ENCODE measurements at regions not wholly inside any gene's neighbourhood (a gene's known extent, or its start where the extent isn't known, plus 50 kb on each side); places are given as distances from the start of the nearest gene placed in this dataset.

GRCh38 chr1:11352816-11353799 lies 80.1 kb downstream of the UBIAD1 start:
- H3K79me2 ChIP-seq = no peaks in the 10 kb centered on the region
- no peak overlapping the region for H3K9ac ChIP-seq
- H3K36me3 ChIP-seq (ENCODE audit: control insufficient read depth, insufficient read depth, low read length) = no peaks in the 10 kb centered on the region
- H3K27me3 ChIP-seq (ENCODE audit: control insufficient read depth, insufficient read depth, low read length) = no peaks in the 10 kb centered on the region
- no peak overlapping the region for H3K27ac ChIP-seq
- H3K9me3 ChIP-seq (ENCODE audit: control insufficient read depth, low read length) = no peaks in the 10 kb centered on the region
- H3K4me2 ChIP-seq (ENCODE audit: low read length) = no peak overlapping the region
- H2AFZ ChIP-seq = no peak overlapping the region
- no peak for TF ChIP-seq CTCF (IDR thresholded peaks at IDR 0.05)
- no peaks in the 10 kb centered on the region for H3K4me1 ChIP-seq
- no peak overlapping the region for H3K4me3 ChIP-seq (ENCODE audit: low read depth, low read length)

- Histone ChIP-seq H3K4me3 (ENCODE audit: low read depth, low read length) (no peak overlapping the region), H3K79me2 (no peaks in the 10 kb centered on the region), H3K4me1 (no peaks in the 10 kb centered on the region), H3K36me3 (ENCODE audit: control insufficient read depth, insufficient read depth, low read length) (no peaks in the 10 kb centered on the region), H3K27me3 (ENCODE audit: control insufficient read depth, insufficient read depth, low read length) (no peaks in the 10 kb centered on the region), H3K9ac (no peak overlapping the region), H3K9me3 (ENCODE audit: control insufficient read depth, low read length) (no peaks in the 10 kb centered on the region), H3K4me2 (ENCODE audit: low read length) (no peak overlapping the region), H2AFZ (no peak overlapping the region), H3K27ac (no peak overlapping the region)
- no peak for TF ChIP-seq CTCF (IDR thresholded peaks at IDR 0.05)
Measured at GRCh38 chr1:11354893-11355553, 82.0 kb downstream of the UBIAD1 start.

- Histone ChIP-seq H3K36me3 (ENCODE audit: control insufficient read depth, insufficient read depth, low read length) (no peaks in the 10 kb centered on the region), H3K27me3 (ENCODE audit: control insufficient read depth, insufficient read depth, low read length) (no peaks in the 10 kb centered on the region), H3K4me2 (ENCODE audit: low read length) (no peak overlapping the region), H3K9me3 (ENCODE audit: control insufficient read depth, low read length) (no peaks in the 10 kb centered on the region), H3K27ac (no peak overlapping the region), H3K9ac (no peak overlapping the region), H2AFZ (no peak overlapping the region), H3K79me2 (no peaks in the 10 kb centered on the region), H3K4me1 (no peaks in the 10 kb centered on the region), H3K4me3 (ENCODE audit: low read depth, low read length) (no peak overlapping the region)
- TF ChIP-seq CTCF (IDR thresholded peaks at IDR 0.05) = no peak
Measured at GRCh38 chr1:11355559-11356475, 82.8 kb downstream of the UBIAD1 start.

- no peak overlapping the region for H3K27ac ChIP-seq
- H3K9me3 ChIP-seq (ENCODE audit: control insufficient read depth, low read length) = no peaks in the 10 kb centered on the region
- no peak overlapping the region for H3K4me2 ChIP-seq (ENCODE audit: low read length)
- no peaks in the 10 kb centered on the region for H3K36me3 ChIP-seq (ENCODE audit: control insufficient read depth, insufficient read depth, low read length)
- no peaks in the 10 kb centered on the region for H3K4me1 ChIP-seq
- TF ChIP-seq CTCF (IDR thresholded peaks at IDR 0.05) = no peak
- H3K9ac ChIP-seq = no peak overlapping the region
- no peaks in the 10 kb centered on the region for H3K27me3 ChIP-seq (ENCODE audit: control insufficient read depth, insufficient read depth, low read length)
- H3K79me2 ChIP-seq = no peaks in the 10 kb centered on the region
- no peak overlapping the region for H2AFZ ChIP-seq
- H3K4me3 ChIP-seq (ENCODE audit: low read depth, low read length) = no peak overlapping the region
Measured at GRCh38 chr1:11357276-11357675, 84.3 kb downstream of the UBIAD1 start.

All from parathyroid adenoma (tissue), 2 donors.